NCI-H226 (cell line): ENCODE measurements at regions not wholly inside any gene's neighbourhood (a gene's known extent, or its start where the extent isn't known, plus 50 kb on each side); places are given as distances from the start of the nearest gene placed in this dataset.

ENCODE experiments used
- DNase-seq: peaks from one replicate; pipeline ENCODE4 v3.0.0-alpha.2; 2015

- DNase-seq: peak; percentile 36
These were observed 56.4 kb upstream of the KIF21A start for GRCh38 chr12:39499296-39499695.
